ENCODE measurements at regions not wholly inside any gene's neighbourhood (a gene's known extent, or its start where the extent isn't known, plus 50 kb on each side); places are given as distances from the start of the nearest gene placed in this dataset.
"Not testable (repeated sequence)": the region's sequence is repeated elsewhere in the genome, so short reads cannot be mapped to it uniquely, and the experiment has no call there.

GRCh38 chr2:34808426-34808825 lies 1209.3 kb upstream of the FAM98A start:
- ATAC-seq (no peak), DNase-seq (no peak)
- H3K36me3 ChIP-seq (replicated peaks in 1 of 2; ENCODE audit: insufficient read depth in 1 of 2, low read depth in 2 of 2) = no peaks in the 10 kb centered on the region
- 68 to 69% methylated on average over 3 of the region's 3 CpGs for WGBS, 2 donors
- no peak overlapping the region for H3K27ac ChIP-seq
- H3K27me3 ChIP-seq = no peaks in the 10 kb centered on the region
- H3K9me3 ChIP-seq = no peaks in the 10 kb centered on the region
- TF ChIP-seq CTCF (IDR thresholded peaks at IDR 0.05) (no peak), POLR2A (IDR thresholded peaks at IDR 0.05) (no peak)
- no peaks in the 10 kb centered on the region for H3K4me1 ChIP-seq
- intact Hi-C loops (cut with DNase I) = no loop called here
- no peak overlapping the region for H3K4me3 ChIP-seq

- intact Hi-C loops (cut with DNase I) = no loop called here
- Histone ChIP-seq H3K4me3 (no peak overlapping the region), H3K36me3 (replicated peaks in 1 of 2; ENCODE audit: insufficient read depth in 1 of 2, low read depth in 2 of 2) (no peaks in the 10 kb centered on the region), H3K27ac (no peak overlapping the region), H3K9me3 (no peaks in the 10 kb centered on the region), H3K4me1 (no peaks in the 10 kb centered on the region), H3K27me3 (no peaks in the 10 kb centered on the region)
- no peak for TF ChIP-seq CTCF (IDR thresholded peaks at IDR 0.05)
- TF ChIP-seq POLR2A (IDR thresholded peaks at IDR 0.05) = no peak
- ATAC-seq = no peak
- no peak for DNase-seq
These were observed 1207.8 kb upstream of the FAM98A start for GRCh38 chr2:34806891-34807290.

GRCh38 chr2:34806396-34806795 lies 1207.3 kb upstream of the FAM98A start:
- no peak for DNase-seq
- no peaks in the 10 kb centered on the region for H3K36me3 ChIP-seq (replicated peaks in 1 of 2; ENCODE audit: insufficient read depth in 1 of 2, low read depth in 2 of 2)
- WGBS, 2 donors = 79 to 91% methylated on average over 3 of the region's 3 CpGs
- H3K4me1 ChIP-seq = no peaks in the 10 kb centered on the region
- TF ChIP-seq CTCF (IDR thresholded peaks at IDR 0.05) = no peak
- no peak for TF ChIP-seq POLR2A (IDR thresholded peaks at IDR 0.05)
- intact Hi-C loops (cut with DNase I) = no loop called here
- no peak for ATAC-seq
- H3K27ac ChIP-seq = no peak overlapping the region
- no peaks in the 10 kb centered on the region for H3K9me3 ChIP-seq
- no peak overlapping the region for H3K4me3 ChIP-seq
- no peaks in the 10 kb centered on the region for H3K27me3 ChIP-seq

- TF ChIP-seq CTCF (IDR thresholded peaks at IDR 0.05) (no peak), POLR2A (IDR thresholded peaks at IDR 0.05) (no peak)
- Histone ChIP-seq H3K36me3 (replicated peaks in 1 of 2; ENCODE audit: insufficient read depth in 1 of 2, low read depth in 2 of 2) (no peaks in the 10 kb centered on the region), H3K4me3 (no peak overlapping the region), H3K4me1 (no peaks in the 10 kb centered on the region), H3K9me3 (no peaks in the 10 kb centered on the region), H3K27me3 (no peaks in the 10 kb centered on the region), H3K27ac (no peak overlapping the region)
- DNase-seq (no peak), ATAC-seq (no peak)
- intact Hi-C loops (cut with DNase I) = no loop called here
These were observed 1200.5 kb upstream of the FAM98A start for GRCh38 chr2:34799556-34799955.

GRCh38 chr2:34795586-34795985 lies 1196.5 kb upstream of the FAM98A start:
- H3K27me3 ChIP-seq; H3K36me3 ChIP-seq (replicated peaks in 1 of 2; ENCODE audit: insufficient read depth in 1 of 2, low read depth in 2 of 2); H3K27ac ChIP-seq; H3K4me3 ChIP-seq; intact Hi-C loops (cut with DNase I); H3K4me1 ChIP-seq; H3K9me3 ChIP-seq; ATAC-seq; DNase-seq: not testable (repeated sequence)
- 83 to 86% methylated on average over 5 of the region's 5 CpGs for WGBS, 2 donors
